ENCODE measurements at regions not wholly inside any gene's neighbourhood (a gene's known extent, or its start where the extent isn't known, plus 50 kb on each side); places are given as distances from the start of the nearest gene placed in this dataset.
"Not testable (repeated sequence)": the region's sequence is repeated elsewhere in the genome, so short reads cannot be mapped to it uniquely, and the experiment has no call there.

GRCh38 chr5:142242272-142242671 is 82.5 kb downstream of the SPRY4 start (continued):
- TF ChIP-seq, protein P1, sequence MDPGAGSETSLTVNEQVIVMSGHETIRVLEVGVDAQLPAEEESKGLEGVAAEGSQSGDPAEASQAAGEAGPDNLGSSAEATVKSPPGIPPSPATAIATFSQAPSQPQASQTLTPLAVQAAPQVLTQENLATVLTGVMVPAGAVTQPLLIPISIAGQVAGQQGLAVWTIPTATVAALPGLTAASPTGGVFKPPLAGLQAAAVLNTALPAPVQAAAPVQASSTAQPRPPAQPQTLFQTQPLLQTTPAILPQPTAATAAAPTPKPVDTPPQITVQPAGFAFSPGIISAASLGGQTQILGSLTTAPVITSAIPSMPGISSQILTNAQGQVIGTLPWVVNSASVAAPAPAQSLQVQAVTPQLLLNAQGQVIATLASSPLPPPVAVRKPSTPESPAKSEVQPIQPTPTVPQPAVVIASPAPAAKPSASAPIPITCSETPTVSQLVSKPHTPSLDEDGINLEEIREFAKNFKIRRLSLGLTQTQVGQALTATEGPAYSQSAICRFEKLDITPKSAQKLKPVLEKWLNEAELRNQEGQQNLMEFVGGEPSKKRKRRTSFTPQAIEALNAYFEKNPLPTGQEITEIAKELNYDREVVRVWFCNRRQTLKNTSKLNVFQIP (CRISPR knock-in tag; IDR thresholded peaks at IDR 0.05; ENCODE audit: borderline replicate concordance, low read depth): no peak
- TF ChIP-seq ZNF8 (CRISPR knock-in tag; IDR thresholded peaks at IDR 0.05) (no peak), ZNF565 (CRISPR knock-in tag; conservative IDR thresholded peaks at IDR 0.05; ENCODE audit: low read depth) (no peak), SNAI2 (CRISPR knock-in tag; IDR thresholded peaks at IDR 0.05) (no peak), CSDC2 (CRISPR knock-in tag; IDR thresholded peaks at IDR 0.05) (no peak), RARB (CRISPR knock-in tag; IDR thresholded peaks at IDR 0.05) (no peak), TCF4 (CRISPR knock-in tag; IDR thresholded peaks at IDR 0.05; ENCODE audit: borderline replicate concordance) (no peak)

GRCh38 chr5:142239394-142240159 is 85.2 kb downstream of the SPRY4 start:
- TF ChIP-seq ZNF70 (CRISPR knock-in tag; IDR thresholded peaks at IDR 0.05): no peak
- no peak for TF ChIP-seq ESRRG (CRISPR knock-in tag; IDR thresholded peaks at IDR 0.05)
- TF ChIP-seq ZNF8 (CRISPR knock-in tag; IDR thresholded peaks at IDR 0.05): no peak
- TF ChIP-seq, protein P2, sequence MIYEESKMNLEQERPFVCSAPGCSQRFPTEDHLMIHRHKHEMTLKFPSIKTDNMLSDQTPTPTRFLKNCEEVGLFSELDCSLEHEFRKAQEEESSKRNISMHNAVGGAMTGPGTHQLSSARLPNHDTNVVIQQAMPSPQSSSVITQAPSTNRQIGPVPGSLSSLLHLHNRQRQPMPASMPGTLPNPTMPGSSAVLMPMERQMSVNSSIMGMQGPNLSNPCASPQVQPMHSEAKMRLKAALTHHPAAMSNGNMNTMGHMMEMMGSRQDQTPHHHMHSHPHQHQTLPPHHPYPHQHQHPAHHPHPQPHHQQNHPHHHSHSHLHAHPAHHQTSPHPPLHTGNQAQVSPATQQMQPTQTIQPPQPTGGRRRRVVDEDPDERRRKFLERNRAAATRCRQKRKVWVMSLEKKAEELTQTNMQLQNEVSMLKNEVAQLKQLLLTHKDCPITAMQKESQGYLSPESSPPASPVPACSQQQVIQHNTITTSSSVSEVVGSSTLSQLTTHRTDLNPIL (CRISPR knock-in tag; IDR thresholded peaks at IDR 0.05; ENCODE audit: low read depth): no peak
- TF ChIP-seq, protein P3, sequence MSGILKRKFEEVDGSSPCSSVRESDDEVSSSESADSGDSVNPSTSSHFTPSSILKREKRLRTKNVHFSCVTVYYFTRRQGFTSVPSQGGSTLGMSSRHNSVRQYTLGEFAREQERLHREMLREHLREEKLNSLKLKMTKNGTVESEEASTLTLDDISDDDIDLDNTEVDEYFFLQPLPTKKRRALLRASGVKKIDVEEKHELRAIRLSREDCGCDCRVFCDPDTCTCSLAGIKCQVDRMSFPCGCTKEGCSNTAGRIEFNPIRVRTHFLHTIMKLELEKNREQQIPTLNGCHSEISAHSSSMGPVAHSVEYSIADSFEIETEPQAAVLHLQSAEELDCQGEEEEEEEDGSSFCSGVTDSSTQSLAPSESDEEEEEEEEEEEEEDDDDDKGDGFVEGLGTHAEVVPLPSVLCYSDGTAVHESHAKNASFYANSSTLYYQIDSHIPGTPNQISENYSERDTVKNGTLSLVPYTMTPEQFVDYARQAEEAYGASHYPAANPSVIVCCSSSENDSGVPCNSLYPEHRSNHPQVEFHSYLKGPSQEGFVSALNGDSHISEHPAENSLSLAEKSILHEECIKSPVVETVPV (CRISPR knock-in tag; IDR thresholded peaks at IDR 0.05): no peak
- no peak for TF ChIP-seq TOX (CRISPR knock-in tag; IDR thresholded peaks at IDR 0.05; ENCODE audit: borderline replicate concordance)
- no peak for TF ChIP-seq PPARA (CRISPR knock-in tag; IDR thresholded peaks at IDR 0.05; ENCODE audit: borderline replicate concordance)
- no peak for TF ChIP-seq OSR1 (CRISPR knock-in tag; IDR thresholded peaks at IDR 0.05)
- TF ChIP-seq ZNF565 (CRISPR knock-in tag; conservative IDR thresholded peaks at IDR 0.05; ENCODE audit: low read depth): no peak
- TF ChIP-seq ZFP3 (CRISPR knock-in tag; IDR thresholded peaks at IDR 0.05): no peak
- TF ChIP-seq BACH2 (CRISPR knock-in tag; IDR thresholded peaks at IDR 0.05; ENCODE audit: borderline replicate concordance): no peak
- no peak for TF ChIP-seq RARB (CRISPR knock-in tag; IDR thresholded peaks at IDR 0.05)
- no peak for TF ChIP-seq ISL1 (CRISPR knock-in tag; IDR thresholded peaks at IDR 0.05)
- no peak for TF ChIP-seq CSDC2 (CRISPR knock-in tag; IDR thresholded peaks at IDR 0.05)
- TF ChIP-seq ZFP30 (CRISPR knock-in tag; IDR thresholded peaks at IDR 0.05): no peak
- TF ChIP-seq ZC3H10 (CRISPR knock-in tag; IDR thresholded peaks at IDR 0.05): no peak
- TF ChIP-seq, protein P4, sequence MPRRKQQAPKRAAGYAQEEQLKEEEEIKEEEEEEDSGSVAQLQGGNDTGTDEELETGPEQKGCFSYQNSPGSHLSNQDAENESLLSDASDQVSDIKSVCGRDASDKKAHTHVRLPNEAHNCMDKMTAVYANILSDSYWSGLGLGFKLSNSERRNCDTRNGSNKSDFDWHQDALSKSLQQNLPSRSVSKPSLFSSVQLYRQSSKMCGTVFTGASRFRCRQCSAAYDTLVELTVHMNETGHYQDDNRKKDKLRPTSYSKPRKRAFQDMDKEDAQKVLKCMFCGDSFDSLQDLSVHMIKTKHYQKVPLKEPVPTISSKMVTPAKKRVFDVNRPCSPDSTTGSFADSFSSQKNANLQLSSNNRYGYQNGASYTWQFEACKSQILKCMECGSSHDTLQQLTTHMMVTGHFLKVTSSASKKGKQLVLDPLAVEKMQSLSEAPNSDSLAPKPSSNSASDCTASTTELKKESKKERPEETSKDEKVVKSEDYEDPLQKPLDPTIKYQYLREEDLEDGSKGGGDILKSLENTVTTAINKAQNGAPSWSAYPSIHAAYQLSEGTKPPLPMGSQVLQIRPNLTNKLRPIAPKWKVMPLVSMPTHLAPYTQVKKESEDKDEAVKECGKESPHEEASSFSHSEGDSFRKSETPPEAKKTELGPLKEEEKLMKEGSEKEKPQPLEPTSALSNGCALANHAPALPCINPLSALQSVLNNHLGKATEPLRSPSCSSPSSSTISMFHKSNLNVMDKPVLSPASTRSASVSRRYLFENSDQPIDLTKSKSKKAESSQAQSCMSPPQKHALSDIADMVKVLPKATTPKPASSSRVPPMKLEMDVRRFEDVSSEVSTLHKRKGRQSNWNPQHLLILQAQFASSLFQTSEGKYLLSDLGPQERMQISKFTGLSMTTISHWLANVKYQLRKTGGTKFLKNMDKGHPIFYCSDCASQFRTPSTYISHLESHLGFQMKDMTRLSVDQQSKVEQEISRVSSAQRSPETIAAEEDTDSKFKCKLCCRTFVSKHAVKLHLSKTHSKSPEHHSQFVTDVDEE (CRISPR knock-in tag; IDR thresholded peaks at IDR 0.05): no peak
- TF ChIP-seq ARNTL (CRISPR knock-in tag; IDR thresholded peaks at IDR 0.05; ENCODE audit: borderline replicate concordance, low read depth): no peak
- no peak for TF ChIP-seq SNAI2 (CRISPR knock-in tag; IDR thresholded peaks at IDR 0.05)
- no peak for TF ChIP-seq TCF4 (CRISPR knock-in tag; IDR thresholded peaks at IDR 0.05; ENCODE audit: borderline replicate concordance)
- no peak for ATAC-seq

DNA sequence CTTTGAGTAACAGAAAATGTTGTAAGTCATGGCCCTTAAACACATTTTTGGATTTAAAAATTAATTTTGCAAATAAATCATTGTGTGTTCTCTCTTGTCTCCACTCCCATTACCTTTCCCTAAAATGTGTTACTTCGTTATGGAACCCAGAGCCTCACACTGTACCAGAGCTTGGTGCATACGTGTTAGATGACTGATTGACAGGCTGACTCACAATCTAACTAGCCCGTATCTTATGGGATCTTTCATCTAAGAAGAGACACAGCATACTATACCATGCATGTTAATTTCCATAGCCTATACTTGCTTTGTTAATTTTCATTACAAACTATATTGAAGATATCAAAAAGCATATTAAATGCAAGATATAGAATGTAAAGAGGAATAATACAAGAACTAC is 87.1 kb downstream of the SPRY4 start:
- ATAC-seq: no peak
- TF ChIP-seq, protein P3 (CRISPR knock-in tag; IDR thresholded peaks at IDR 0.05): no peak
- TF ChIP-seq ZNF565 (CRISPR knock-in tag; conservative IDR thresholded peaks at IDR 0.05; ENCODE audit: low read depth) (no peak), CSDC2 (CRISPR knock-in tag; IDR thresholded peaks at IDR 0.05) (no peak), ZFP30 (CRISPR knock-in tag; IDR thresholded peaks at IDR 0.05) (no peak), ZNF8 (CRISPR knock-in tag; IDR thresholded peaks at IDR 0.05) (no peak), GLIS3 (CRISPR knock-in tag; IDR thresholded peaks at IDR 0.05) (no peak)
- TF ChIP-seq, protein P4 (CRISPR knock-in tag; IDR thresholded peaks at IDR 0.05): no peak
- TF ChIP-seq, protein P2 (CRISPR knock-in tag; IDR thresholded peaks at IDR 0.05; ENCODE audit: low read depth): no peak

DNA sequence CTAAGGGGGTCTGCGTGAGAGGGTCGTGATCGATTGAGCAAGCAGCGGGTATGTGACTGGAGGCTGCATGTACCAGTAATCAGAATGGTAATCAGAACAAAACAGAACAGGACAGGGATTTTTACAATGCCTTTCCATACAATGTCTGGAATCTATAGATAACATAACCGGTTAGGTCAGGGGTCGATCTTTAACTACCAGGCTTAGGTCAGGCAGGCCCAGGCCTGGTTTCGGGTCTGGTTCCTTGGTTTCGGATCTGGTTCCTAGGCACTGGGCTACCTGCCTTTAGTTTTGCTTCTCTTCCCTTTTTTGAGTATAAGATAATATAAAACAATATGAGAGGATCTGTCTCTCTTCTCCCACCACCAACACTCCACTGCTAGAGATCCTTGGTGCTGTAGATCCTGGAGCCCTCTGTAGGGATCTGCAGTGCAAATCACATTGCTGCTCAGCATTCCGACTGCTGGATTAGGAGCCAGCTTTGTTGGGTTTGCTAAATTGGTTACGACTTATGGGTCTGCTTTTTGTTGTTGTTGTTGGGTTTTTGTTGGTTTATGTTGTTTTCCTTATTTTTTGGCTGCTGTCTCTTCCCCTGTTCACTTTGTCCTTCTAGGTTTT is 88.0 kb downstream of the SPRY4 start:
- not testable (repeated sequence) for ATAC-seq

Measured in SK-N-SH treated with all-trans-retinoic acid at 6 μM for 48 hours (cell line).